Activated CD4-positive, alpha-beta T cell treated with anti-CD3 and anti-CD28 coated beads, Interleukin-2, Interleukin-6, amounts not matched to agents 100 ng/mL and 50 ng/mL, durations not matched to agents 16 hours and 8 hours (primary cell): ENCODE measurements at regions not wholly inside any gene's neighbourhood (a gene's known extent, or its start where the extent isn't known, plus 50 kb on each side); places are given as distances from the start of the nearest gene placed in this dataset.
"Not testable (repeated sequence)": the region's sequence is repeated elsewhere in the genome, so short reads cannot be mapped to it uniquely, and the experiment has no call there.

Experiments used
- DNase-seq: peaks from one replicate; pipeline ENCODE4 v3.0.0-alpha.2; 2020

- no peak for DNase-seq
Measured at GRCh38 chr5:68823301-68823700, 270.5 kb upstream of the SLC30A5 start.

DNA sequence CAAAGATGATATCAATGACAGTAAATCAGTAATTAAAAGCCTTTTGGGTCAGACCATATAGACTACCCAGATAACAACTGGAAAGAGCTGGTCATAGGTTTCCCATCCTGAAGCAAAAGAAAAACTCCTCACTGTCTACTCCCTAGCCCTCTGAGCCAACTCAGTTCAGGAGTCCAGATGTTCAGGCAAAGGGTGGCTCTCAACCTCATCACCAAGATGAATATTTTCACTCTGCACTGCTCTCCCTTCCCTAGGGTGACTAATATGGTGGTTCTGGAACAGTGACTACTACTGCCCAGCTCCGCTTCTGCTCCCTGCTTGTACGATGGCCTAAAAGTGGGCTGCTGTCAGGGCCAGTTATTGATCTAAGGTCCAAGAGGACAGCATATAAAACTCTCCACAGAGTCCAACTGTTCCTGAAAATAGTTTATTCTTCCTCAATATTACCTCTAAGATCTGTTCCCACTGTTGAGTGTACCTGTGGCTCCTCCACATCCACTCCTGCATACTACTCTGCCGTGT, 263.4 kb upstream of the SLC30A5 start:
- DNase-seq, result no peak

DNA sequence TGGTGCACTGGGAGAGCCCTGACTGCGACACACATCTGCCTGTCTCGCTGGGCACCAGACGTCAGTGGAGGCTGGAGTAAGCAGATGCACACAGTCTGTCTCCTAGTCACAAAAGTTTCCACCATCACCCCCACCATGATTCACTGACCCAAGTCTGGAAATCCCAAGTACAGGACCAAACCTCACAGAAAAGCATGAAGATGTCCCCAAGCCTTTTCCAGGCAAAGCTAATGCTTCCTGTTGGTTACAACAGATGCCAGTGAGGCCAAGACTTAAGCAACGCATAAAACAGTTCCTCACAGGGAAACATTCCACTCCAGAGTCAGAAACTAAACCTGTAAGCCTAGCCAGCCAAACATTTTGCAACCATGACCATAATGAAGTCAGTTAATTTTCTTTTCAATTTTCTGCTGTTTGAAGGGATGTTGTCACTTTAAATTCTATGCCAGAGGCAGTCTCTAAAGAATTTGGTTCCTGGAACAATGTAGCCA, 259.3 kb upstream of the SLC30A5 start:
- no peak for DNase-seq

GRCh38 chr5:68838157-68838718, 255.6 kb upstream of the SLC30A5 start:
- no peak for DNase-seq

- no peak for DNase-seq
Measured at GRCh38 chr5:68839019-68839552, 254.7 kb upstream of the SLC30A5 start.

GRCh38 chr5:68843624-68844364, 250.0 kb upstream of the SLC30A5 start:
- no peak for DNase-seq

DNA sequence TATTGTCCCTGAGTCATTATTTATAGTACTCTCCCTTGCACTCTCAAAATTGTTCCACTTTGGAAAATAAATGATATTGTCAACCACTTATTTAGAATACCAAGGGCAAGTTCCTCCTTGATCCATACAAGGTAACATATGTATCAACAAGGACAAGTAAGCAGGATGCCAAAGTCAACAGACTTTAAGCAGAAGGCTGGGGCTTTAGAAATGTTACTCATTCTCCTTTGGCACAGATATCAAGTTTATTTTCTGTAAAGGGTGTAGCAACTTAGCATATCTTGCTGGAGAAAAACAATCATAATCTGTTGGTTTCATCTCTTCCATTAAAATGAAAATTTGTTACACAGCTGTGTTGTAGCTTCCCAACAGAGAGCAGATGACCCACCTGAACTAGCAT, 248.7 kb upstream of the SLC30A5 start:
- no peak for DNase-seq

DNA sequence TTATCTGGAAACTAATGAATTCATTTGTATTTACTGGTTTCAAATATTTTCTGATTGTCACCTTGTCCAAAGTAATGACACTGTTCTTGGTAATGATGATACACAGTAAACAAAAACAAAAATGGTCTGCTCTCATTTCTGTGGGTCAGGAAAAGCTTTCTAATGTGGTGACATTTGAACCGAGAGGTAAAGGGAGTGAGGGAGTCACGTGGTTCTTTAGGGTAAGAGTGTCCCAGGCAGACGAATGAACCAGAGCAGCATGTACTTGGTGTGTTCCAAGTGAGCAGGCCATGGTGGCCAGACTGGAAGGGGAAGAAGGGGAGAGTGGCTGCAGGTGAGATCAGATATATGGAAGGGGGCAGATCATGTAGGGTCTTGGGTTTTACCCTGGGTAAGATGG, 247.0 kb upstream of the SLC30A5 start:
- no peak for DNase-seq

DNA sequence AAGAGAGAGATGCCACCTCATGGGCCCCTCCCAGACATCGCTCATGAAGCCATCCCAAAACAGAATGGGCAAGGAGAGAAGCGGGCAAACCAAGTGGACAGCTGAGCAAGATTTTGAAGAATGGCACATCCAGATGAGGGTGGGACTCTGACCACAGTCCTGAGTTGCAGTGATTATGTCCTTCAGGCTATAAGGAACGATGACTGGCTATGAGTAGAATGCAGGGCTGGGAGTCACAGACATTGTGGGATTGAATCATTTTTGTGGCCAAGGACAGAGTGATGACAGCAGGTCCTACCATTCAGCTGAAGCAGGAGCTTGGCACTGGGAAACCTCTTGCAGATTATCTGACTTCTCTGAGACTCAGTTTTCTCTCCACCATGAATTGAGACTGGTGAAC, 245.7 kb upstream of the SLC30A5 start:
- no peak for DNase-seq

DNA sequence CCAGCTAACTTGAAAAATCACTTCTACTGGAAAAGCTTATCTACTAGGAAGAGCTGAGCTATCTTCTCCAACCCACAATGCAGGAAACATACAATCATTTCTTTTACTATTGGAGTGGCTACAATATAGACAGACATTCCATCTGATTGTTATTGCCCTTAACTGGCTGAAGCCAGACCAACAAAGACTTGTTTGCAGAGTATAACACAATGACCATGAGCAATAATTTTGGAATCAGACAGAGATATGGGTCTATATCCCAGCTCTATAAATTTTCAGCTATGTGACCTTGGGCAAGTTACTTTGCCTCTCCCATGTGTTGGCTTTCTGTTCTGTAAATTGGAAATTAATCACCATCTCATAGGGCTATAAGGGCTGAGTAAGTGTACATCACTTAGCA, 244.7 kb upstream of the SLC30A5 start:
- no peak for DNase-seq

DNA sequence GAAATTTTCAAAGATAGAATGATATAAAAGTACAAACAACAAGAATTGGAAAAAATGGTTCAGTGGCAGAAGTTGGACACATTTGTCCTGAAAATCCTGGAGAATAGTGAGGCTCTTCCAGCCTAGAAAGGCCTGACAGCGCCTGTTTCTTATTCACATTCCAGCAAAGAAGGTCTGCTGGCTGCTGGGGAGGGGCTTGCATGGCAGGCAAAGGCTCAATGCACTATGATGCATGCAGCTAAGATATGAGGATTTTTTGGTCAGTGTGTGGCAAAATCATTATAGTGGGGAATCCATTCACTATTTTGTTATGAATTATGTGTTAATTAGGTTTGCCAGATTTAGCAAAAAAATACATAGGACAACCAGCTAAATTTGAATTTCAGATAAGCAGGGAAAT, 243.9 kb upstream of the SLC30A5 start:
- DNase-seq, result no peak

GRCh38 chr5:68861099-68861498, 232.7 kb upstream of the SLC30A5 start:
- no peak for DNase-seq

DNA sequence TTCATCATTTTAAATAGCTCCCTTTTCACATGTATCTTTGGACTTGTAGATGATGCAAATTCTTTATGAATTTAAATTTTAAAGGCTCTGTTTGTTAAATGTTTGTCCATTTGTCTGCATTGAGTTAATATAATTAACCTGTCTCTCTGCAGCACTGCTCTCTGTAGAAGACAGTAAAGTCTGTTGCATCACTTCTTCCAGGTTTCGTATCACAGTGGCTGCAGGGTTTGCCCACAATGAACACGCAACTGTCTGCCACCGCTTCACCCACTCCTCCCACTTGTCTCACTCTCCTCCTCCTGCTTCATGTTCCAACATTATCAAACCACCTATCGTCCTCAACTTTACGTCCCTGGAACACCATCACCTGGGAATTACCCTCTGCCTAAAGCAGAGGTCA, 231.3 kb upstream of the SLC30A5 start:
- no peak for DNase-seq

GRCh38 chr5:68865192-68865591, 228.6 kb upstream of the SLC30A5 start:
- not testable (repeated sequence) for DNase-seq

GRCh38 chr5:68872088-68872839, 221.6 kb upstream of the SLC30A5 start:
- DNase-seq, result no peak

- no peak for DNase-seq
Measured at GRCh38 chr5:68873198-68873597, 220.6 kb upstream of the SLC30A5 start.

DNA sequence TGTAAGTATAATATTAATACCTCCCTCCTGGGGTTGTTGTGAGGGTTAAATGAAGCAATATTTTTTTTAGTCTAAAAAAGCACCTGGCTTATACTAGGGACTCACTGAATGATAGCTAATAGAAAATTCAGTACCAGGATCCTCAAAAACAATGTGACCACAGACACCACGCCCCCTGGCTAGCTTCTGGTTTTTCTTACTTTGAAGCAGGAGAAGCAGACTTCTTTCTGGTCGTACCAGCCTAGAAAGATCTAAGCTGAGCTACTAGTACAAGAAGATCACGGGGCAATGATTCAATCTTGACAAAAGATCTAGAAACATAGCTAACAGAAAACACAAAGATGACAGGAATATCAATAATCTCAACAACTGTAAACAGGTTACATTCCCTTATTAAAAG, 218.5 kb upstream of the SLC30A5 start:
- DNase-seq, result no peak

DNA sequence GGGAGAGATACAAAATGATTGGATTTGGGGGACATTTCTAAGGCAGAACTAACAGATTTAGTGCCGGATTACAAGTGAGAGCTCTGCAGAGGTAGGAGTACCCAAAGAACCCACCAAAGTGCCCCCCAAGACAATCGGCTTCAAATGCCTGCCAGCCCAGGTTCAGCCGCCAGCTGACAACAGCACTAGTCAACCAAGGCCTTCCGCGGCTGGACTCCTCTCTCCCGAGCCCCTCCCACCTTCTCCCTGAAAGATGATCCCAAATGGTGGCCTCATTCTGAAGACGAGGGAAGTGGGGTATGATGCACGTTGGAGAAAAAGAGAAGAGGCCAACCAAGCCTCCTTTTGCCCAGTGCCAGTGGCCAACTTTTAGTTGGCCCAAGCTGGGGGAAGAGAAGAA, 210.4 kb upstream of the SLC30A5 start:
- DNase-seq, result no peak

DNA sequence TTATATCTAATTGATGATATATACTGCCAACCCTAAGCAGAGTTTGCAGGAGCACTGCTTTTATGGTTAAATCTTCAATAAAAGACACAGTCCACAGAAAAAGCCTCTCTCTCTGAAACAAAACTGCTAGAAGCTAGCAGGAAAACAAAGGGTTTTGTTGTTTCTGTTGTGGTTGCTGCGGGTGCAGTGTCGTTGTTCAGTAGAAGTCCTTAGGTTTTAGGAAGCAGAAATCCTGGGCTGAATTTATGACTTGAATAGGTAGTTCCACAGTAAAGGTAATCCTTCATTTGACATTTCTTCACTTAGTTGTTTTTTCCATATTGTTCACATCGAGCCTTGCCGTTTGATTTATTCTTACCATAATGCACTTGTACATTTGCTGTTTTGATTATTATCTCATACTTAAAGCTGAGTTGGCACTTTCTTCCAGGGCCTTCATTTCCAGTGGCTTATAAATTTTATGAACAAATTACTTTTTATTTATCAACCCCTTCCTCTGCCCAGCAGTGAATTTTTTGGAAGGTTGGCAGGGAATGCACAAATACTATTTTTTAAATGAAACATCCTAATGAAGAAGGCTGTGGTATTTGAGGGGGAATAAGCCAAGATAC, 209.6 kb upstream of the SLC30A5 start:
- DNase-seq, result no peak

DNA sequence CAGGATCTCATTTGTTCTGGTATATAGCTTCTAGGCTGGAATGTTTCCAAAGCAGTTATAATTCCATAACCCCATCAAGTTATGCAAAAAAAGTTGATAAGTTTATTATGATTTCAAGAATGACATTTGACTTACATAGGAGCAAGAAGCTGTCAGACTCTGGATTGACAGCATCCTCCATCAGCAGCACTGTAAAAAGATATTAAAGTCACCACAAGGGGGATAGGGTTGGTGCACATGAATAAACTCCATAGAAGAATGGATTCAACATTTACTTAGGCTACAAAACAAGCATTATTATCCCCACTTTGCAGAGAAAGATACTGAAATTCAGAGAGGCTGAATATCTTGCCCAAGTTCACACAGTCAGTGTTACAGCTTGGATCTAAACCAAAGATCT, 208.9 kb upstream of the SLC30A5 start:
- DNase-seq, result peak; percentile 18

DNA sequence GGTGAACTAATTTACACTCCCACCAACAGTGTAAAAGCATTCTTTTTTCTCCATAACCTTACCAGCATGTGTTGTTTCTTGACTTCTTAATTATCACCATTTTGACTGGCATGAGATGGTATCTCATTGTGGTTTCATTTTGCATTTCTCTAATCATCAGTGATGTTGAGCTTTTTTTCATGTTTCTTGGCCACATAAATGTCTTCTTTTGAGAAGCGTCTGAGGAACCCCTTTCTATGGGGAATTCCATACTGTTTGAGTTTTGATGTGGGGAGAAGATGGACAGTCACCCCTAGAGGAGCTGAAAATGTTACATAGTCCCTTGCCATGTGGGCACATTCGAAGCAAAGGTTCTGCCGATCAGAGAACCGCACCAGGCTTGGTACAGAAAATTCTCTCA, 207.0 kb upstream of the SLC30A5 start:
- no peak for DNase-seq

GRCh38 chr5:68891718-68892117, 202.1 kb upstream of the SLC30A5 start:
- peak; percentile 64 for DNase-seq

DNA sequence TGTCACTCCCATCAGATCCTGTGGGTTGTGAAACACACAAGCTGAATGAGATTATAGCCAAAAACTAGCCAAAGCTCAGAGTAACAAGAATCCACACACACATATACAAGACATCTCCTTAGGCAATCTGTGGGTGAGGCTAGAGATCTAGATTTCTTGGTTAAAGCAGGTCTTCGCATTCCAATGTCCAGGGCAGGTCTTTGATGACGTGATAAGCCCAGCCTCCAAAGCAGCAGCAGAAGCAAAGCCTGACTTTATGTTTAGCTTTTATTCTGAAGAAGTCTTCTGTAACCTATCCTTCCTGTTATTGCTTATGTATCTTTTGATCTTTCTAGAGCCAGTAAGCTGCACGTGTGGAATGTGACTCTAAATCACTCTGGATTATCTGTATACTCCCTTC, 199.1 kb upstream of the SLC30A5 start:
- no peak for DNase-seq
